ENCODE measurements at regions not wholly inside any gene's neighbourhood (a gene's known extent, or its start where the extent isn't known, plus 50 kb on each side); places are given as distances from the start of the nearest gene placed in this dataset.

GRCh38 chr6:9647071-9647445 lies 767.8 kb downstream of the TFAP2A start:
- DNase-seq: no peak
- Mint-ChIP-seq H3K27me3 (ENCODE audit: insufficient read depth) (no peaks in the 10 kb centered on the region), H3K4me1 (ENCODE audit: low read depth) (peaks cover 54% of the 10 kb centered on the region), H3K9me3 (no peaks in the 10 kb centered on the region), H3K36me3 (ENCODE audit: low read depth) (peaks cover 4% of the 10 kb centered on the region), H3K27ac (peak overlapping the region; percentile 84), H3K4me3 (peak overlapping the region; percentile 61)
- no peak for TF ChIP-seq CTCF (IDR thresholded peaks at IDR 0.05)

GRCh38 chr6:9646342-9647070 lies 768.4 kb downstream of the TFAP2A start:
- peak overlapping the region; percentile 61 for H3K4me3 Mint-ChIP-seq
- no peaks in the 10 kb centered on the region for H3K27me3 Mint-ChIP-seq (ENCODE audit: insufficient read depth)
- DNase-seq: peak; percentile 2
- H3K27ac Mint-ChIP-seq: peak overlapping the region; percentile 84
- H3K9me3 Mint-ChIP-seq: no peaks in the 10 kb centered on the region
- peaks cover 4% of the 10 kb centered on the region for H3K36me3 Mint-ChIP-seq (ENCODE audit: low read depth)
- no peak for TF ChIP-seq CTCF (IDR thresholded peaks at IDR 0.05)
- H3K4me1 Mint-ChIP-seq (ENCODE audit: low read depth): peaks cover 54% of the 10 kb centered on the region

- no peaks in the 10 kb centered on the region; the same call in 1 of the 2 replicates for H3K27me3 Mint-ChIP-seq (ENCODE audit: insufficient read depth)
- H3K36me3 Mint-ChIP-seq (ENCODE audit: low read depth): no peaks in the 10 kb centered on the region
- H3K9me3 Mint-ChIP-seq: no peaks in the 10 kb centered on the region
- no peak for TF ChIP-seq CTCF (IDR thresholded peaks at IDR 0.05)
- H3K4me3 Mint-ChIP-seq: no peak overlapping the region
- no peak overlapping the region for H3K27ac Mint-ChIP-seq
- H3K4me1 Mint-ChIP-seq (ENCODE audit: low read depth): no peaks in the 10 kb centered on the region
- DNase-seq: no peak
Measured at GRCh38 chr6:9638861-9639260, 776.0 kb downstream of the TFAP2A start.

GRCh38 chr6:9634776-9635175 lies 780.1 kb downstream of the TFAP2A start:
- Mint-ChIP-seq H3K36me3 (ENCODE audit: low read depth) (peaks cover 6% of the 10 kb centered on the region), H3K27ac (no peak overlapping the region), H3K27me3 (ENCODE audit: insufficient read depth) (no peaks in the 10 kb centered on the region; the same call in 1 of the 2 replicates), H3K4me1 (ENCODE audit: low read depth) (peaks cover 11% of the 10 kb centered on the region), H3K4me3 (no peak overlapping the region), H3K9me3 (peaks cover 5% of the 10 kb centered on the region)
- no peak for TF ChIP-seq CTCF (IDR thresholded peaks at IDR 0.05)
- DNase-seq: no peak

GRCh38 chr6:9632026-9632425 lies 782.8 kb downstream of the TFAP2A start:
- H3K36me3 Mint-ChIP-seq (ENCODE audit: low read depth): peaks cover 25% of the 10 kb centered on the region
- peaks cover 10% of the 10 kb centered on the region for H3K9me3 Mint-ChIP-seq
- H3K4me1 Mint-ChIP-seq (ENCODE audit: low read depth): peaks cover 26% of the 10 kb centered on the region
- DNase-seq: no peak
- no peak for TF ChIP-seq CTCF (IDR thresholded peaks at IDR 0.05)
- H3K4me3 Mint-ChIP-seq: no peak overlapping the region
- H3K27me3 Mint-ChIP-seq (ENCODE audit: insufficient read depth): no peaks in the 10 kb centered on the region; the same call in 1 of the 2 replicates
- H3K27ac Mint-ChIP-seq: no peak overlapping the region

Data from HFFc6 (cell line).